HG02852 (cell line): ENCODE measurements at regions not wholly inside any gene's neighbourhood (a gene's known extent, or its start where the extent isn't known, plus 50 kb on each side); places are given as distances from the start of the nearest gene placed in this dataset.

Experiments used
- ATAC-seq: cut with Tn5 transposase; IDR thresholded peaks from one replicate; pipeline ENCODE4 v1.9.1; 2021; ENCODE audit warnings: mild to moderate bottlenecking, moderate library complexity; ENCODE audit not compliant: unreplicated experiment

GRCh38 chr1:175829845-175830244 is 86.5 kb upstream of the TNR start:
- no peak for ATAC-seq

- no peak for ATAC-seq
Observed at GRCh38 chr1:175826705-175827104, 83.3 kb upstream of the TNR start.

GRCh38 chr1:175824079-175824478 is 80.7 kb upstream of the TNR start:
- ATAC-seq: no peak

GRCh38 chr1:175823406-175823805 is 80.0 kb upstream of the TNR start:
- ATAC-seq: no peak

GRCh38 chr1:175822580-175822979 is 79.2 kb upstream of the TNR start:
- ATAC-seq: no peak

- ATAC-seq: no peak
Observed at GRCh38 chr1:175820456-175821025, 77.1 kb upstream of the TNR start.

GRCh38 chr1:175818929-175819328 is 75.5 kb upstream of the TNR start:
- no peak for ATAC-seq

- no peak for ATAC-seq
Observed at GRCh38 chr1:175817445-175817844, 74.0 kb upstream of the TNR start.

GRCh38 chr1:175814885-175815284 is 71.5 kb upstream of the TNR start:
- ATAC-seq: no peak

GRCh38 chr1:175812936-175813335 is 69.5 kb upstream of the TNR start:
- ATAC-seq: no peak

GRCh38 chr1:175810305-175810704 is 66.9 kb upstream of the TNR start:
- ATAC-seq: no peak

- ATAC-seq: no peak
Observed at GRCh38 chr1:175808999-175809398, 65.6 kb upstream of the TNR start.

GRCh38 chr1:175808573-175808972 is 65.2 kb upstream of the TNR start:
- no peak for ATAC-seq

GRCh38 chr1:175804561-175804960 is 61.2 kb upstream of the TNR start:
- no peak for ATAC-seq

- no peak for ATAC-seq
Observed at GRCh38 chr1:175803413-175803812, 60.0 kb upstream of the TNR start.

- no peak for ATAC-seq
Observed at GRCh38 chr1:175802407-175803123, 59.2 kb upstream of the TNR start.

GRCh38 chr1:175801979-175802378 is 58.6 kb upstream of the TNR start:
- no peak for ATAC-seq

GRCh38 chr1:175797576-175797975 is 54.2 kb upstream of the TNR start:
- ATAC-seq: no peak

GRCh38 chr1:175794586-175794985 is 51.2 kb upstream of the TNR start:
- no peak for ATAC-seq

- ATAC-seq: no peak
Observed at GRCh38 chr1:175793617-175794016, 50.2 kb upstream of the TNR start.
